AG04450 (cell line): ENCODE measurements at regions not wholly inside any gene's neighbourhood (a gene's known extent, or its start where the extent isn't known, plus 50 kb on each side); places are given as distances from the start of the nearest gene placed in this dataset.

Experiments
- CTCF ChIA-PET: fragments of 300-600, 350-600 bp; formaldehyde crosslinking; extraction: SDS; loops from one replicate; lab custom pipeline; 2022; ENCODE audit warnings: antibody characterized with exemption, inconsistent platforms; lab: Charles Lee
- POLR2A ChIA-PET: fragments of 350-600 bp; formaldehyde crosslinking; extraction: SDS; loops from one replicate; lab custom pipeline; 2021; ENCODE audit warnings: antibody characterized with exemption, inconsistent platforms; lab: Yijun Ruan, JAX
- DNase-seq: peaks from one replicate; pipeline ENCODE4 v3.0.0-alpha.2; 2011; ENCODE audit warnings: low read depth, low spot score
- H3K27ac ChIP-seq: one replicate; pipeline ENCODE4 v1.5.1; 2012; ENCODE audit warnings: low read depth, low read length, control low read depth
- H3K27me3 ChIP-seq: one replicate; pipeline ENCODE4 v1.6.0; 2012; ENCODE audit warnings: low read length; ENCODE audit not compliant: control insufficient read depth, insufficient read depth
- H3K4me3 ChIP-seq: 2 replicates; pipeline ENCODE4 v1.5.1; 2011; ENCODE audit warnings: mild to moderate bottlenecking, low read depth, low read length, control low read depth
- H3K9me3 ChIP-seq: 2 replicates; pipeline ENCODE4 v1.5.1; 2012; ENCODE audit warnings: low read length; ENCODE audit not compliant: control insufficient read depth, insufficient read depth
- TF ChIP-seq, protein P1 (sequence below): IDR thresholded peaks from 2 replicates; pipeline ENCODE4 v1.5.1; 2011; ENCODE audit warnings: low read depth, low read length, control low read depth, inconsistent platforms

DNA sequence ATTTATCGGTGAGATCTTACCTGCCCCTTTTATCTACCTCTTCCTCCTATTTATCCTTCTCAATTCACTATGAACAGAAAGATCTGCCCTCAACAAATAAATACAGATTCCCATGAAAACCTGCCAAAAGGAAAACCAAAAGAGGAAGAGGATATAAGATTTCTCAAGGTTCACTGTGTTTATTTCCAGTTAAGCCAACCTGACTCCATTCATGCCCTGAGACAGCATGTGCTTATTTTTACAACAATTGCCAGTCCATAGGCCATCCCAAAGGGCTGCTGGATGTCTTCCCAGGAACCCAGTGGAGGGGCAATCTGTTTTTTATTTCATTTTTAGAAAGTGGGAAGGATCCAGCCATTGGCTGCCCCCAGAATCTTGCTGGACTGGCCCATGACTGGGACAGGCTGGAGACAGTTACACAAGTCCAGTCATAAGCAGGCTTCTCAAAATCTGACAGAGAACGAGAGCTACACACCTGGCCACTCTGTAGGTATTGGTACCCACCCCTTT, 209.1 kb downstream of the IRS2 start:
- DNase-seq, result no peak
- TF ChIP-seq, protein P1, sequence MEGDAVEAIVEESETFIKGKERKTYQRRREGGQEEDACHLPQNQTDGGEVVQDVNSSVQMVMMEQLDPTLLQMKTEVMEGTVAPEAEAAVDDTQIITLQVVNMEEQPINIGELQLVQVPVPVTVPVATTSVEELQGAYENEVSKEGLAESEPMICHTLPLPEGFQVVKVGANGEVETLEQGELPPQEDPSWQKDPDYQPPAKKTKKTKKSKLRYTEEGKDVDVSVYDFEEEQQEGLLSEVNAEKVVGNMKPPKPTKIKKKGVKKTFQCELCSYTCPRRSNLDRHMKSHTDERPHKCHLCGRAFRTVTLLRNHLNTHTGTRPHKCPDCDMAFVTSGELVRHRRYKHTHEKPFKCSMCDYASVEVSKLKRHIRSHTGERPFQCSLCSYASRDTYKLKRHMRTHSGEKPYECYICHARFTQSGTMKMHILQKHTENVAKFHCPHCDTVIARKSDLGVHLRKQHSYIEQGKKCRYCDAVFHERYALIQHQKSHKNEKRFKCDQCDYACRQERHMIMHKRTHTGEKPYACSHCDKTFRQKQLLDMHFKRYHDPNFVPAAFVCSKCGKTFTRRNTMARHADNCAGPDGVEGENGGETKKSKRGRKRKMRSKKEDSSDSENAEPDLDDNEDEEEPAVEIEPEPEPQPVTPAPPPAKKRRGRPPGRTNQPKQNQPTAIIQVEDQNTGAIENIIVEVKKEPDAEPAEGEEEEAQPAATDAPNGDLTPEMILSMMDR, result no peak
- no peak overlapping the region for H3K4me3 ChIP-seq
- CTCF ChIA-PET, result interaction anchor here (0.6 to 1.0 kb wide), 2 partner anchors 12 to 449 kb away, joined by 3 read pairs; no protein-coding TSS in a partner anchor
- no peaks in the 10 kb centered on the region for H3K27me3 ChIP-seq
- H3K27ac ChIP-seq, result no peak overlapping the region
- no peaks in the 10 kb centered on the region for H3K9me3 ChIP-seq
- POLR2A ChIA-PET, result no interaction called here

DNA sequence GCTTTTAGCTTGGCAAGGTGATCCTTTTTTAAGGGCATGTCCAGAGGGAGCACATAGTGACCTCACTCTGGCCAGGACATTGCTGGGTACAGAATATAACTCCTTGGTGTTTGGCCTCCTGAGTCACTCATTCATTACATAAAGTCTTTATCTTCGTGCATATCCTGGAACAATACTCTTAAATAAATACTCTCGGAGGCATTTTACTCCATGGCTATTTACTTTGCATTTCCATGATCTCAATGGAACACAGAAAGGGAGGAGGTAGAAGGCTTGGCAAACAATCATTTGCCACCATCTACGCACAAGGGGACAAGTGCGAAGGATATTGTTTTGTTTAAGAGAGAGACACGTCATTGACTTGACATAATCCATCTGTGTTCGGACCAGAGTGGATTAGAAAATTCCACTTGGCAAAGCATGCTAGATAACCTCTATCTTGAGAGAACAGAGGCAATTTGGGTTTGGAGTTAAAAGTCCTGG, 210.0 kb downstream of the IRS2 start:
- Histone ChIP-seq H3K27me3 (no peaks in the 10 kb centered on the region), H3K9me3 (no peaks in the 10 kb centered on the region), H3K27ac (no peak overlapping the region), H3K4me3 (no peak overlapping the region)
- CTCF ChIA-PET, result no interaction called here
- DNase-seq, result no peak
- TF ChIP-seq, protein P1, result no peak
- POLR2A ChIA-PET, result no interaction called here

DNA sequence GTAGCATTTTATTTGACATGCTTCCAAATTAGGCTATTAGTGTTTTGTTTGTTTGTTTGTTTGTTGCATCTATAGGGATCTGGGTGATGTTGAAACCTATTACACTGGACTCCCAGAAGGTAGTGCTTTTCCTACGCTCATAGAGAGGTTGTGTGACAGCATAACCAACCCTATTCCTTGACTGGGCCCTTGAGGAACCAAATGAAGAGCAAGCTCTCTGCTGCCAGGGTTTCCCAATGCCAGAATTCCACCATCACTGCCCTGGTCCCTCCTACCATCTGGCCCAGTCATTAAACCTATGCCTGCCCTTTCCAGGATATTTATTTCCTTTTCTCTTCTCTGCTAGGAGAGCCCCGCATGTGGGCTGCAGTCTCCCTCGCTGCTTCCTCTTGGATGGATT, 210.6 kb downstream of the IRS2 start:
- Histone ChIP-seq H3K27ac (no peak overlapping the region), H3K4me3 (no peak overlapping the region), H3K9me3 (no peaks in the 10 kb centered on the region), H3K27me3 (no peaks in the 10 kb centered on the region)
- ChIA-PET POLR2A (no interaction called here), CTCF (no interaction called here)
- no peak for DNase-seq
- TF ChIP-seq, protein P1, result no peak

DNA sequence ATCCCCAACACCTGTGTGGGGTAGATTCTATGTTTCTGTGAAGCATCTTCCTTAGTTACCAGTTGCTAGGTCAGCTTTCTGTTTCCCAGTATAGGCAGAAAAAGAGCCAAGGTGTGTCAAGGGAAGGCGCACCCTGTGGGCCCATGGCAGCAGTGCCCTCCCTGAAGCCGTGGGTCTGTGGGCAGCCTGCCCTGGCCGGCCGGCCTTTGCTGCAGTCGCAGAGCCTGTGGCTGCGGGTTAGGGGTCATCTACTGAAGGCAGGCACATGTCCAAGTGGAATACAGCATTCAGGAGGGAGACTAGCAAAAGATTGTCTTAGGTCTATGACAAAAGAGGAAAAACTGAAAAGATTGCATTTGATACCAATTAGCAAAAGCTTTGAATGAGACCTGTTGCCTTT, 214.0 kb downstream of the IRS2 start:
- no peaks in the 10 kb centered on the region for H3K9me3 ChIP-seq
- H3K4me3 ChIP-seq, result no peak overlapping the region
- H3K27me3 ChIP-seq, result no peaks in the 10 kb centered on the region
- ChIA-PET POLR2A (no interaction called here), CTCF (interaction anchor here (1.0 kb wide), 1 partner anchor 538 kb away, joined by 3 read pairs; no protein-coding TSS in a partner anchor)
- DNase-seq, result no peak
- TF ChIP-seq, protein P1, result no peak
- H3K27ac ChIP-seq, result no peak overlapping the region

DNA sequence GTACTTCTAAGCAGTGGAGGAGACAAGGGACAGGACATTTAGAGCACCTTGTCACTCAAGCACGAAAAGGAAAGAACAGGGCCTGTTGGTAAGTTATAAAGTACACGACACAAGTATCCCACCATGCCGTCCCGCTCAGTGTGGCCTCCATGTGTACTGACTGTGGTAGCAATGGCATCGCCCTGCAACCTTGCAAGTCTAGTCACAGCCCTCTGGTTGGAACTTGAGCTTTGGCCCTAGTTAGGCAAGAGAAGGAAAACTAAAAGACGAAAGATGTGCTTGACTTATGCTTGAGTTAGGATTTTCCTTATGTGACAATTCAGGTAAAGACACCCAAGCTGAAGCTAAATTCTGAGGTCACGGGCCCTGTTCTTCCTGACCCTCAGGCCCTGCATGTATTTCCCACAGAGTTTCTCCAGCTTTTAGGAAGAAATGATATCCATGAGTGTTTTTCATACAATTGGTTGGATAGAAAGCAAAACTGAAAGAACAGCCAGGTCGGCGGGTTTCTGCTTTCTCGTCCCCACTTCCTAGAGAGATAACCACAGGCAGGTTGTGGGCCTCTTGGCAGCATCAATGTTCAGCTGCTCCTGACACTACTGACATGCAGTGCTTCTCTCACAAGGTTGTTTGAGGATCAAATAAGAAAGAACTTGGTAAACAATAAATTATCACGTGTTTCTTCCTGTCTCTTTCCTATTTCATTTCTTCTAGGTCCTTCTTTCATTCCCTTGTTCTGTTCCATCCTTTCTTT, 216.2 kb downstream of the IRS2 start:
- DNase-seq, result no peak
- Histone ChIP-seq H3K27me3 (no peaks in the 10 kb centered on the region), H3K27ac (no peak overlapping the region), H3K9me3 (no peaks in the 10 kb centered on the region), H3K4me3 (no peak overlapping the region)
- POLR2A ChIA-PET, result no interaction called here
- TF ChIP-seq, protein P1, result no peak
- CTCF ChIA-PET, result no interaction called here
